NCI-H187 treated with DMSO at 0.1 percent for 48 hours (cell line): ENCODE measurements at regions not wholly inside any gene's neighbourhood (a gene's known extent, or its start where the extent isn't known, plus 50 kb on each side); places are given as distances from the start of the nearest gene placed in this dataset.

ENCODE experiments used
- DNase-seq: peaks from one replicate; lab custom pipeline; 2025; lab: John Stamatoyannopoulos, UW

- DNase-seq: no peak
These were observed 945.9 kb upstream of the CITED2 start for GRCh38 chr6:140320081-140321080.

GRCh38 chr6:140319209-140319608 lies 944.8 kb upstream of the CITED2 start:
- DNase-seq: no peak

DNA sequence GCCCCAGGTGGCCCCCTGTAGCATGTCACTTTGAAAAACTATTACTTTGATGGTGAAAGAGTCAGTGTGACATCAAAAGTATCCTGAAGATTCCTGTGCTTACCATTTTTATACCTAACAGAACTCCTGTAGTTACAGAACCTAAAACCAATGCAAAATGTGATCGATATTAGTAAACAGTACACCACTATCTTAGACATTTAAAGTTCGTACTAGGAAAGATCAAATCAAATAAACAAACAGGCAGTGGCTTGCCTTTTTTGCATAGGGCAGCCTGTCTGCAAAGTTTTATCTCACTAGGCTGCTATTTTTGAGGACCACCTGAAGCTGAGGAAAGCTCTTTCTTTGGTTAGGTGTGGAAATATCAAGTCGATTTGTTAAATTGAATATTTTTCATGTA lies 944.0 kb upstream of the CITED2 start:
- no peak for DNase-seq

- DNase-seq: no peak
These were observed 943.5 kb upstream of the CITED2 start for GRCh38 chr6:140317950-140318349.

DNA sequence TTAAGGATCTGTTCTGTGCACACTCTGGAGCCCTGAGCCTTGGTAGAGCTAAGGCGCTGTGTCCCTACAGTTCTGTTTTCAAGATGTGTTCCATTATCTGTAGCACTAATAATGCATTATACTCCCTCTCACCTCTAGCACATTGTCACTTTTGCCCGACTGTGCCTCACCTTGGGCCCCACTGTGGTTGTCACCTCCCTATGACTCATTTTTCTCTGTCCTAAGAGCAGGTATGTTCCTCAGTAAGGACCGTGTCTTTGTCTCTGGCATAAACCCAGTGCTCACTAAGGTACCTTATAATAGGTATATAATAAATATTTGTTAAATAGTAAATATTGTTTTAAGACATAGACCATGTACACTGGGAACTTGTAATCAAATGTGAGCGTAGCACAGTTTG lies 942.5 kb upstream of the CITED2 start:
- no peak for DNase-seq

DNA sequence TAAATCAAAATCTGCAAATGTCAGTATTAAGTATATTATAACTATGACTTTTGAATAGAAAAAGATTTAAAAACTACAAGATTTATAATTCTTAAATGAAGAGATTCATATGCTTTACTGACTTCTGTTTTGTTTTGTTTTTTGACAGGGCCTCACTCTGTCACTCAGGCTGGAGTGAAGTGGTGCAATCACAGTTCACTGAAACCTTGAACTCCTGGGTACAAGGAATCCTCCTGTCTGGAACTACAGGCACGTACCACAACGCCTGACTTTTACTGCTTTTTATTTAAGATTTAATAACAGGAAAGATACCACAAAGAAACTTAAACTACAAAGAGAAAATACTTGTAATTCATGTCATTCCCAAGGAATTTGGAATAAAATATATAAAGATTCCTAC lies 940.2 kb upstream of the CITED2 start:
- no peak for DNase-seq

GRCh38 chr6:140311146-140311545 lies 936.7 kb upstream of the CITED2 start:
- no peak for DNase-seq

DNA sequence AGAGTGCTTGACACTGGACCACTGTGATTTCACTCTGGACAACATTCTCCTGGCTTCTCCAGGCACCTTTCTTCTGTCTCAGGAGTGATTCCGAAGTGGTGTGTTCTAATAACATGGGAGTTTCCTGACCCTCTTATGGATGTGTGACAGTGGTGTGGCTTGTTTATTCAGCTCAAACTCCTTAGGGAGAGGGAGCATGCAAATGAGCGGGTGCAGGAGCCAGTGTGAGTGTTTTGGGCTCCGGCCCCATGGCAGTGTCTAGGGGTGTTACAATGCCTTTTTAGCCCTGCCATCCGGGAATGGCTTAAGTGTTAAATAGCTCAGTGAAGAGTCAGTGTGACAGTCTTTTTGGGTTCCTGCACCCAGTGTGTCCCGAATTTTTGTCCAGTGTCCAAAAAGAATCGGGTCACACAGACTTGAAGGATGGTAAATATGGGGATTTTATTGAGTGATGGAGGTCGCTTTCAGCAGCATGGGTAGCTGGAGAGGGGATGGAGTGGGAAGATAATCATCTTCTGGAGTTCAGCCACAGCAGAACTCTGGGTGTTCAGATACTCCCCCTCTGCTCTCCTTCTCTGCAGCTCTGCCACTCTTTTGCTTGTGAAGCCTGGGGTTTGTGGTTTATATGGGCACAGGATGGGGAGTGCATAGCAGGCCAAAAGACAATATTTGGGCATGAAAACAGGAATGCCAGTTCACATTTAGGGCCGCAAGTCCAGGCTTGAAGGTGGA lies 928.9 kb upstream of the CITED2 start:
- no peak for DNase-seq

GRCh38 chr6:140300331-140300730 lies 925.9 kb upstream of the CITED2 start:
- DNase-seq: no peak

DNA sequence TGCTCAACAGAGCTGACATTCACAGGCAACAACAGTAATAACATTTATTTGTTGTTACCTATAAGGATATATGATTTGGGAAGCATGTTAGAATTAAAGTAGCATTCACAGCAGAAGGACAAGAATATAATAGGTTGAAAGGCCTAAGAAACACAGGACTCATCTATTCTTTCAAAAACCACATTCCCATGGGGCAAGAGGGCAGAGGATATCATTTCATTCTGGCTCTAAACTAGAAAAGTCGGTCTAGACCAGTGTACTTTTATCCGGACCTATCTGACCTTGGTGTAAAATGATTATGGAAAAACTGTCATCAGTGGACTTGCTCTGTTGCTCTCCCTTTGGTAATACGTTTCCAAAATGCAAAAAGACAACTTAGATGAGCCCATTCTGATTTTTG lies 914.7 kb upstream of the CITED2 start:
- DNase-seq: no peak

- DNase-seq: no peak
These were observed 911.7 kb upstream of the CITED2 start for GRCh38 chr6:140285998-140286690.

GRCh38 chr6:140285471-140285870 lies 911.0 kb upstream of the CITED2 start:
- no peak for DNase-seq

DNA sequence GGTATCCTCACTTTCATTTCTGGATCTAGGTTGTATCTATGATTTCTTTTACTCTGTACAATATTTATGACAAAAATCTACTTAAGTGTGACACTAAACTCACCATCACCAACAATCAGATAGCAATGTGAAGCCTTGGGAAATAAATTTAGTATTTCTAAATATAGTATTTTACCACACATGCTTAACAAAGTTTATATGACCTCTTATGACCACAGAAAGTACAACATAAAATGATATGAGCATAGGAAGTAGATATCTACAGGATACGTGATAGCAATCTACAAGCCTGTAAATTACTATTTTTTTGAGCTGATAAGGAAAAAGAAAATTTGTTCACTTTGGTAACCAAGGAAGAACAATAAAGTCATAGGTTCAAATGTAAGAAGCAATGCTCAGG lies 910.4 kb upstream of the CITED2 start:
- DNase-seq: no peak

DNA sequence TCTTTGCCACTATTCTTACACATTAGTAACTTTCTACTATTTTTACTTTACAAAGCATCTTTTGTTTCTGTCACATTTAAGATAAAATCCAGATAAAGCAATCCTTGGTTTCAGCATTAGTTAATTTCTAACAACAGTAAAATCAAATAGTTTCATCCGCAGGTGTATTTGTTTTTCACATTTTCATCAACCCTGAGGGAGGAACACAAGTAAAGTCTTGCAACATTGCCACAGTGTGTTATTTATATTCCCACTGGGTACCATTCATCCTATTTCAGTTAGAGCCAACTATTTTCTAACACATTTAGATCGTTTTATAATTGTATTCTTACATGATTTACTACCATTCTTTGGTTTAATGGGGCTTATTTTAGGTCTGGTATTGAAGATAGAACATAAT lies 908.7 kb upstream of the CITED2 start:
- DNase-seq: no peak

DNA sequence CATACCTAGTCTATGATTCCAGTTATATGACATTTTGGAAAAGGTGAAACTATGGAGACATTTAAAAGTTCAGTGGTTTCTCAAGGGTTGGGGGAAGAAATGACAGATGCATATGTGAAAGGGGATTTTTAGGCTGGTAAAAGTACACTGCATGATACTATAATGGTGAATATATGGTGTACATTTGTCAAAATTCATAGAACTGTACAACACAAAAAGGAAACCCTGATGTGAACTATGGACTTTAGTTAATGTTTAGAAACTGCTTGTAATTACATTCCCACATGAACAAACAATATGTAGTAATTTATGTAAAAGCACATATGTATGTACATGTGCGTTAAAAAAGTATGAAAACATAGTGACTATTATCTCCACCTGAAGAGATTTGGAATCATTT lies 907.3 kb upstream of the CITED2 start:
- no peak for DNase-seq

- no peak for DNase-seq
These were observed 906.8 kb upstream of the CITED2 start for GRCh38 chr6:140281236-140281635.

- no peak for DNase-seq
These were observed 902.3 kb upstream of the CITED2 start for GRCh38 chr6:140276719-140277118.

- no peak for DNase-seq
These were observed 901.7 kb upstream of the CITED2 start for GRCh38 chr6:140276133-140276532.

GRCh38 chr6:140275725-140276124 lies 901.3 kb upstream of the CITED2 start:
- no peak for DNase-seq

- no peak for DNase-seq
These were observed 900.1 kb upstream of the CITED2 start for GRCh38 chr6:140274548-140274947.

- DNase-seq: peak; percentile 68
These were observed 897.4 kb upstream of the CITED2 start for GRCh38 chr6:140271759-140272377.

DNA sequence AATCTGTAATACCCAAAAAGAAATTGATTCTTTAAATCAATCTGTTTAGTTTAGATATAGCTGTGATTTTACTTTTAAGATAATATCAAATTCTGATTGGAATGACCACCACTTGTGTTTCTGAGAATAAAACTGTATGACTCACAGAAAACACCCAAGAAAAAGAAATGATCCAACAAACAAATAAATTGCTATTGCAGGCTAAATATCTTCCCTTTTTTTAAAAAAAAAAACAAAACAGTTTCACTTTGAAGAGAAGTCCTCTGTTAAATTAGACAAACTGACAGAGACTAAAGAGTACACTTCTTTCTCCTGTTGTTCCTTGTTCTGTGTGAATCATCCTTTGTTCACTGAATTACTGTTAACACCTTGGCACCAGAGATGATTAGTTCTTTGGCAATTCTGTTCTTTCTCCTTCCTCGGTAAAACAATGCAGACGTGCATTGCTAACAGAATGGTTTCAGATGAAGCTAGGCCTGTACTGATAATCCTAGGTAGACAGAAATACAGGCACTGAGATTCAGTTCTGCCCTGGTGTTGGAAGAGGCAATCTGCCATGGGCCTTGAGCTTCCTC lies 895.2 kb upstream of the CITED2 start:
- no peak for DNase-seq
